HG02973 (cell line): ENCODE measurements at regions not wholly inside any gene's neighbourhood (a gene's known extent, or its start where the extent isn't known, plus 50 kb on each side); places are given as distances from the start of the nearest gene placed in this dataset.

Experiments used
- ATAC-seq: cut with Tn5 transposase; IDR thresholded peaks from one replicate; pipeline ENCODE4 v1.9.1; 2021; ENCODE audit warnings: moderate library complexity; ENCODE audit not compliant: unreplicated experiment

DNA sequence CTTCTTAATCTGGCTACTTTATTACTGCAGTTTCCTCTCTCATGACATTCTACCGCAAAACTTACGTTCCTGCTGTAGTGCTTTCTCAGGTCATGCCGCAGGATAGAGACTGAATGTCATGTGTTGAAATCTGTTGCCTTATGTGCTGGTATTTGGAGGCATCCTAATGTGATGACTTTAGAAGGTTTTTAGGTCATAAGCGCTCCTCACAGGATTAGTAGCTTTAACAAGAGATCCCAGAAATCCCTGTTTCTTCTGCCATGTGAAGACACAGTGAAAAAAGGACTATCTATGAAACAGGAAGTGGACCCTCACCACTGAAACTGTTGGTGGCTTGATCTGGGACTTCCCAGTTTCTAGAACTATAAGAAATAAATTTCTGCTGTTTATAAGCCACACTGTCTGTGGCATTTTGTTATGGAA, 209.3 kb downstream of the LACC1 start:
- no peak for ATAC-seq

DNA sequence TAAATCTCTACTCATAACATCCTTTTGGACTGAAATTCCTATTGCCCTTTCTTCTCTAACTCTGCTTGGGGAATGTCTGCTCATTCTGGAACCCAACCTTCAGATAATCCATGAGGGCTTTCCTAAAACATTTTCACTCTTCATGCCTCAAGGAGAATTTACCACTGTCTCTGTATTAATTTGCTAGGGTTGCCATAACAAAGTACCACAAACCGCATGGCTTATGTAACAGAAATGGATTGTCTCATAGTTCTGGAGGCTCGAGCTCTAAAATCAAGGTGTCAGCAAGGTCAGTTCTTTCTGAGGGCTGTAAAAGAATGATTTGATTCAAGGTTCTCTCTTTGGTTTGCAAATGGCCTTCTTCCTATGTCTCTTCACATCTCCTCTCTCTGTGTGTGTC, 209.7 kb downstream of the LACC1 start:
- no peak for ATAC-seq

DNA sequence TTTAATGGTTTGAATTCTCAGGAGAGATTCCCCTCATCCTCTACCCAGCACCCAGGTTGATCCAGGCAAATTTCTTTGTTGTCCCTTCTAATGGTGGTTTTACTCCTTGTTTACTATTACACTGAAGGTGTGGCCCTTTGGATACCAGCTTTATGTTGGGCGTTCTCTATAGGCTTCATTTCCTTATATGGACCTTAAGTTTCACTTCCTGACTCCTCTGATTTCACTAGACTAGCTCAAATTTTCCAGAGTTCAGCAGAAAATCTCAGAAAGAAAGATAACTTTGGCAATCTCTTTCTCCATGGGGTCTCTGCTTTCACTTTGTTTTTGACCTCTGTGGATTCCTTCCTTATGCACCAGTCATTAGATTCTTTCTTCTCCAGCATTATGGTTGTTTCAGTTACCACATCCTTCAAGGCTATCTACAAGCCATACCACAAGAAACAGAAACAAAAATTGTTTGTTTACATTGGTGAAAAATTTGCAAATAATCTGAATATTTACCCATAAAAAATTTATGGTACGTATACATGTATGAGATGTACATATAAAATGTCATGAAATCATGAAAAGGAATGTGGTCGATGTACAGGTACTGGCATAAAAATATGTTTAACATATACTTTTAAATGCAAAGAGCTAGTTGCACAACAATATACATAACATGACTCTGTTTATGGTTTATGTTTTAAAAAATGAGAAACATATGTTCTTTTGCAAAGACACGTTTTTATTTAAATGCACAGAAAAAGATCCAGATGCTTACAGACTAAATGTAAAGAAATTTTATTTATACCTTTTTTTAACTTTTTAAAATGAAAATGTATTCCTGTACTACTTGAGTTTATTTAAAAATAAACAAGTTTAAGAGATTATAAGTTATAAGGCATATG, 212.6 kb downstream of the LACC1 start:
- ATAC-seq: no peak

GRCh38 chr13:44093607-44094564, 214.2 kb downstream of the LACC1 start:
- no peak for ATAC-seq

- no peak for ATAC-seq
These were observed 217.2 kb downstream of the LACC1 start for GRCh38 chr13:44096901-44097300.

- no peak for ATAC-seq
These were observed 218.9 kb downstream of the LACC1 start for GRCh38 chr13:44098559-44098958.

DNA sequence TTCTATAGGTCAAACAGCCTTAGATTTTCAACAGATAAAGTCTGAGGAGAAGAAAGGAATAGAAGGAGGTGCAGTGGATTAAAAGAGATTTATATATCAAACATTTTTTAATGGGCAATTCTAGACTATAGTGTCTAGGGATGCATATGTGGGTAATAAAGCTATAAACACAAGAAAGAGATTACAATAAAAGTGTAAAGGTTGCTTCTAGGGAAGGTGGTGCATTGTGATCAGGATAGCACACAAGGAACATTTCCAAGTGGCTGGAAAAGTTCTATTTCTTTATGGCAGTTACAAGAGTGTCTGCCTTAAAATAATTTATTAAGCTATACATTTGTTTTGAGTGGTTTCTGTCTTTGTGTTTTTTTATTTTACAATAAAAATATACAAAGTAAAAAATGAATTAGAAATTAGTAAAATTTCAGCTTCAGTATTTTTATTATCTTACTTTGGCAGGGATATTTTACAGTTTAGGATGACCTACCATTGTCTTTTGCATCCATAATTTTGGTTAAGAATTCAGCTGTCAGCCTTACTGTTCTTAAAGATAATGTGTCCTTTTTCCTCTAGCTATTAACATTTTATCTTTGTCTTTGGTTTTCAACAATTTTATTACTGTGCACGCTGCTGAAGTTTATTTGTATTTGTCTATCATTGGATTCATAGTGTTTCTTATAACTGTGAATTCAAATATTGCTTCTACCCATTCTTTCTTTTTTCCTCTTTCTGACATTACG, 221.8 kb downstream of the LACC1 start:
- ATAC-seq: no peak

DNA sequence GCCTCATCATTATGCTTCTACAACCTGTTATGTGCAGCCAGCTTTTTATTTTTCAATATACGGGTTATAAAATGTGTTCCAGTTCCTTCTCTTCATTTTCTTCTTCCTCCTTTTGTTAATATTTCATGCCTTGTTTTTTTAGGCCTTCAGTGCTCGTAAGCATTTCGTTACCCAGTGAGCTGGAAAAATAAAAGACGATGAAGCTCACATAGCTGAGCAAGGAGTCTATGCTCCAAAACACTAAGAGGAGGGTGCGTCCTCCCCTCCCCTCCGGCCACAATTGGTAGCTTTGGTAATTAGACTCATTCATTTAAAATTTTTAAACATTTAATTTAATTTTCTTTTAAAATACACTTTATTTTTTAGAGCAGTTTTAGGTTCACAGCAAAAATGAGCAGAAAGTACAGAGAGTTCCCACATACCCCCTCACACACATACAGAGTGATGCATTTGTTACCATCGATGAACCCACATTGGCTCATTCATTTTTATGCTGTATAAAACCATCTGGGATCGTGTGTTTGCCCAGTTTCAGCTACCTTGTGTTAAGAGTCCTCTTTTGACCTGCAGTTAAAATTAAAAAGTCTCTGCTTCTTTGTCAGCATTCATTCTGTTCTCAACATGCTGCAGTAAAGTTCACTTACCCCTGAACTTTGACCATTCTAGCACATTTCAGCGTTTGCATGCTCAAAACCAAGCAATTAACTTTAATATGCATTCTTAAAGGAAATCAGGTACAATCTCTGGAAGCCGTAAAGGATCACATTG, 223.9 kb downstream of the LACC1 start:
- no peak for ATAC-seq

GRCh38 chr13:44104197-44104490, 224.4 kb downstream of the LACC1 start:
- ATAC-seq: no peak

DNA sequence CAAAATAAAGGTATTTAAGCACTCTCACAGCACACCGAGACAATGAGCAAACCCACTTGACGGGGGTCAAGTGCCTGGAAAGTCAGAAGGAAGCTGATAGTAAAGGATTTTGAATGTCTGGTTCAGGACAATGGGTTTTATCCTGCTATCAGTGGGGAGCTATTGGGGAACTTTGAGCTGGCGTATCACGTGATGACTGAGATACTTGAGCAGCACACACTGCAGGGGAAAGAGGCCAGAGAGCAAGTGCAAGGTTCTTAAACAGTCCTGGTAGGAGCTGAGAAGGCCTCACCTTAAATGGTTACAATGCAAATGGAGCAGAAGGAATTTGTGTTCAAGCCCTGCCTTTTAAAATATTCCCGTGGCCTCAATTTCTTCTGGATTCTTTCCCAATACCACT, 225.3 kb downstream of the LACC1 start:
- ATAC-seq: no peak

GRCh38 chr13:44106266-44107152, 226.8 kb downstream of the LACC1 start:
- no peak for ATAC-seq

- ATAC-seq: no peak
These were observed 227.8 kb downstream of the LACC1 start for GRCh38 chr13:44107357-44108121.

DNA sequence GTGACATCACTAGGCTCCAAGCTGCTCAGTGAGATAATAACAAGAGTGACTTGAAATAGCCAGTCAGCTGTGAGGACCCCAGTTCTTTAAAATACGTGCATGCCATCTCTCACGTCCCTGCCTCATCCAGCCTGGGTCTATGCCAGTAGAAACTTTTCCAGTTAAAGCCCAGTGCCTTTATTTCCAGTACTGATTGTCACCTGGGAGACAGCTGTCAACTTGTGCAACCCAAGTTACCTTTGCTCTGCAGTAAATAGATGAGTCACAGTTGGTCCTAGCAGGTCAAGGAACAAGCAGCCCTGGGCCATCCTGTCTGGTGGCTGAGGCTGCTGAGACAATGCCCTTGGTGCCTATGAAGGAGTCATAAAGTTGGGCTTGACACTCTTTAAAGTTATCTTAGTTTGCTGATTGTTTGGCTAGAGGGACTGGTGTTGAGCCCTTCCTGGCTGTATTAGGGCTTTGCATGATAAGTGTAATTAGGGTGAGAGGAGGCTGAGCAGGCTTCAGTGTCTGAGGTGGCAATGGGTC, 228.7 kb downstream of the LACC1 start:
- ATAC-seq: no peak

DNA sequence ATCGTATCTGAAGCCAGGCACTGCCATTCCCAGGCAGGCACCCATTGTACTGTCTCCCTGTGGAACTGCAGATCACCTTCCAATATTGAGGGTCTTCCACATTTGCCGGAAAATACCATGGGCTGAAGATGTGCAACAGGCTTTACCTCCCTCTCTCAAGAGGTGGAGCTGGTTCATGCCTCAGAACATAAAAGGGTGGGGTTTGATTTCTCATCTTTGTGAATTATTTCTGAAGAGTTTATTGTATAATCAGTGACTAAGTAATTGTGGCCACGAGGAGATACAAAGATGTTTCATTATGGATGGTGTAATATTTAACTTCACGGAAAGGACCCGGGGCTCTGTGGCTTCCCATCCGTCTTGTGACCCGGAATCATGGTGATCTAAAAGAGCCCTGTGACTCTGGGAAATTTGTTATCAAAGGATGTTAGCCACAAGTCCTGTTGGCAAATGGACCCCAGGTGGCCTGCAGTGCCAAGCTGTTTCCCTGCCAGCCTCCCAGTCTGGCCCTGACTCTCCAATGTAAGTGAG, 230.5 kb downstream of the LACC1 start:
- no peak for ATAC-seq

GRCh38 chr13:44111701-44112100, 232.0 kb downstream of the LACC1 start:
- no peak for ATAC-seq

GRCh38 chr13:44112700-44113329, 233.1 kb downstream of the LACC1 start:
- no peak for ATAC-seq

- ATAC-seq: no peak
These were observed 237.0 kb downstream of the LACC1 start for GRCh38 chr13:44116562-44117332.
